ENCODE measurements at regions not wholly inside any gene's neighbourhood (a gene's known extent, or its start where the extent isn't known, plus 50 kb on each side); places are given as distances from the start of the nearest gene placed in this dataset.

DNA sequence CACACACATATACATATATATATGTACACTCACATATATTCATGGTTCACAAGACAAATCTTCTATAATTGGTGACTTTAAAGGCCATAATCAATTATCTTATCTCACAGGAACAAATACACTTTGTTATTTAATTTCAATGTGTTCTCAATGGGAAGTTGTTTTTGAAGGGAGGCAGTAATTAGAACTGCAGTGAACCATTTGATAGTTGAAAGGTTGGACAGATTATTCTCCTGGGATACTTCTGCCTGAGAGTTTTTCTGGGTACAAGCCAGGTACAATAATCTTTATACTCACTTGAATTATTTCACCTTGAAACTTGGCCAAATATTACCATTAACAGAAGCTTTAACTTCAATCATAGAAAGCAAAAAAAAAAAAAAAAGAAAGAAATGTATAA lies 546.6 kb upstream of the LRRTM4 start:
- TF ChIP-seq CTCF (IDR thresholded peaks at IDR 0.05 in 4 of 5, conservative IDR thresholded peaks at IDR 0.05 in 1 of 5) = no peak
- no peak for TF ChIP-seq POLR2A (IDR thresholded peaks at IDR 0.05)
